Parathyroid adenoma (tissue), 2 donors: ENCODE measurements at regions not wholly inside any gene's neighbourhood (a gene's known extent, or its start where the extent isn't known, plus 50 kb on each side); places are given as distances from the start of the nearest gene placed in this dataset.
"Not testable (repeated sequence)": the region's sequence is repeated elsewhere in the genome, so short reads cannot be mapped to it uniquely, and the experiment has no call there.

ENCODE experiments used
- H2AFZ ChIP-seq: fragments of 300-600 bp; sonication (generic); one replicate; pipeline ENCODE4 v1.7.0; 2017; ENCODE audit warnings: antibody characterized with exemption, mild to moderate bottlenecking
- H3K27ac ChIP-seq: fragments of 300-600 bp; sonication (generic); one replicate; pipeline ENCODE4 v1.7.0; 2017
- H3K27me3 ChIP-seq: fragments of 300-600 bp; sonication (generic); one replicate; pipeline ENCODE4 v1.7.0; 2017; ENCODE audit warnings: low read length; ENCODE audit not compliant: control insufficient read depth, insufficient read depth
- H3K36me3 ChIP-seq: fragments of 300-600 bp; sonication (generic); one replicate; pipeline ENCODE4 v1.7.0; 2017; ENCODE audit warnings: low read length; ENCODE audit not compliant: control insufficient read depth, insufficient read depth
- H3K4me1 ChIP-seq: fragments of 300-600 bp; sonication (generic); one replicate; pipeline ENCODE4 v1.7.0; 2017; ENCODE audit warnings: control low read depth
- H3K4me2 ChIP-seq: fragments of 300-600 bp; sonication (generic); one replicate; pipeline ENCODE4 v1.7.0; 2017; ENCODE audit warnings: low read length
- H3K4me3 ChIP-seq: fragments of 300-600 bp; sonication (generic); one replicate; pipeline ENCODE4 v1.7.0; 2017; ENCODE audit warnings: low read depth, low read length
- H3K79me2 ChIP-seq: fragments of 300-600 bp; sonication (generic); one replicate; pipeline ENCODE4 v1.7.0; 2017; ENCODE audit warnings: control low read depth
- H3K9ac ChIP-seq: fragments of 300-600 bp; sonication (generic); one replicate; pipeline ENCODE4 v1.7.0; 2017; ENCODE audit warnings: mild to moderate bottlenecking
- H3K9me3 ChIP-seq: fragments of 300-600 bp; sonication (generic); one replicate; pipeline ENCODE4 v1.7.0; 2017; ENCODE audit warnings: low read length; ENCODE audit not compliant: control insufficient read depth
- CTCF ChIP-seq: fragments of 300-600 bp; sonication (generic); IDR thresholded peaks from one replicate; pipeline ENCODE4 v1.7.0; 2017; ENCODE audit warnings: antibody characterized with exemption, mild to moderate bottlenecking
- donor health status: primary hyperparathyroidism.

- Histone ChIP-seq H3K79me2 (no peaks in the 10 kb centered on the region), H3K4me1 (no peaks in the 10 kb centered on the region), H2AFZ (no peak overlapping the region), H3K9ac (no peak overlapping the region), H3K27ac (no peak overlapping the region), H3K36me3 (no peaks in the 10 kb centered on the region), H3K27me3 (no peaks in the 10 kb centered on the region), H3K4me3 (no peak overlapping the region), H3K4me2 (no peak overlapping the region), H3K9me3 (no peaks in the 10 kb centered on the region)
- no peak for TF ChIP-seq CTCF
Observed at GRCh38 chr3:189375532-189375931, 203.8 kb downstream of the TPRG1 start.

- no peak overlapping the region for H3K4me2 ChIP-seq
- H3K27ac ChIP-seq = no peak overlapping the region
- no peaks in the 10 kb centered on the region for H3K27me3 ChIP-seq
- H3K9me3 ChIP-seq = no peaks in the 10 kb centered on the region
- no peak overlapping the region for H3K4me3 ChIP-seq
- H3K4me1 ChIP-seq = no peaks in the 10 kb centered on the region
- no peaks in the 10 kb centered on the region for H3K36me3 ChIP-seq
- no peak for TF ChIP-seq CTCF
- no peak overlapping the region for H3K9ac ChIP-seq
- no peak overlapping the region for H2AFZ ChIP-seq
- H3K79me2 ChIP-seq = no peaks in the 10 kb centered on the region
Observed at GRCh38 chr3:189383630-189384029, 211.9 kb downstream of the TPRG1 start.

GRCh38 chr3:189385880-189386279 is 214.1 kb downstream of the TPRG1 start:
- H3K27ac ChIP-seq, H3K79me2 ChIP-seq, H3K4me2 ChIP-seq, H3K4me1 ChIP-seq, H3K9ac ChIP-seq, H3K4me3 ChIP-seq, H3K36me3 ChIP-seq, H3K9me3 ChIP-seq, H3K27me3 ChIP-seq, H2AFZ ChIP-seq: not testable (repeated sequence)

GRCh38 chr3:189386739-189387138 is 215.0 kb downstream of the TPRG1 start:
- Histone ChIP-seq H3K27me3 (no peaks in the 10 kb centered on the region), H3K9ac (no peak overlapping the region), H3K9me3 (no peaks in the 10 kb centered on the region), H3K79me2 (no peaks in the 10 kb centered on the region), H3K36me3 (no peaks in the 10 kb centered on the region), H3K27ac (no peak overlapping the region), H2AFZ (no peak overlapping the region), H3K4me2 (no peak overlapping the region), H3K4me1 (no peaks in the 10 kb centered on the region), H3K4me3 (no peak overlapping the region)
- no peak for TF ChIP-seq CTCF

- Histone ChIP-seq H3K36me3 (no peaks in the 10 kb centered on the region), H3K27ac (no peak overlapping the region), H2AFZ (no peak overlapping the region), H3K4me1 (no peaks in the 10 kb centered on the region), H3K4me2 (no peak overlapping the region), H3K9me3 (no peaks in the 10 kb centered on the region), H3K79me2 (no peaks in the 10 kb centered on the region), H3K27me3 (no peaks in the 10 kb centered on the region), H3K9ac (no peak overlapping the region), H3K4me3 (no peak overlapping the region)
- TF ChIP-seq CTCF = no peak
Observed at GRCh38 chr3:189389346-189389745, 217.6 kb downstream of the TPRG1 start.
